ENCODE measurements at regions not wholly inside any gene's neighbourhood (a gene's known extent, or its start where the extent isn't known, plus 50 kb on each side); places are given as distances from the start of the nearest gene placed in this dataset.

DNA sequence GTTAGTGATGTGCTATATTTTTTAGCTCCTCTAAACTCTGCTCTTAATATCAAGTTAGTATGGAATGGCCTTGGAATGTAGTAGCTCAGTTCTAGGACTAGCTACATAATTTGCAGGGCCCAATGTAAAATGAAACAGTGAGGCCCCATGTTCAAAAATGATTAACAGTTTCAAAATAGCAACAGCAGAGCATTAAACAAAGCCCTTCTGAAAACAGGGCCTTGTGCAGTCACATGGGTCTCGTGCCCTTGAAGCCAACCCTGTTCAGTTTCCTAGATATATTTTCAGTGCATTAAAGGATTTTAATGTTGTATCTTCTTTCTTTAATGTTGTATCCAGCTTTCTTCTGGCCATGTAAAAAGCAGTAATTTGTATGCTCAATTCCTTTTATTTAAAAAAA is 82.1 kb downstream of the TASL start:
- TF ChIP-seq, protein P1, sequence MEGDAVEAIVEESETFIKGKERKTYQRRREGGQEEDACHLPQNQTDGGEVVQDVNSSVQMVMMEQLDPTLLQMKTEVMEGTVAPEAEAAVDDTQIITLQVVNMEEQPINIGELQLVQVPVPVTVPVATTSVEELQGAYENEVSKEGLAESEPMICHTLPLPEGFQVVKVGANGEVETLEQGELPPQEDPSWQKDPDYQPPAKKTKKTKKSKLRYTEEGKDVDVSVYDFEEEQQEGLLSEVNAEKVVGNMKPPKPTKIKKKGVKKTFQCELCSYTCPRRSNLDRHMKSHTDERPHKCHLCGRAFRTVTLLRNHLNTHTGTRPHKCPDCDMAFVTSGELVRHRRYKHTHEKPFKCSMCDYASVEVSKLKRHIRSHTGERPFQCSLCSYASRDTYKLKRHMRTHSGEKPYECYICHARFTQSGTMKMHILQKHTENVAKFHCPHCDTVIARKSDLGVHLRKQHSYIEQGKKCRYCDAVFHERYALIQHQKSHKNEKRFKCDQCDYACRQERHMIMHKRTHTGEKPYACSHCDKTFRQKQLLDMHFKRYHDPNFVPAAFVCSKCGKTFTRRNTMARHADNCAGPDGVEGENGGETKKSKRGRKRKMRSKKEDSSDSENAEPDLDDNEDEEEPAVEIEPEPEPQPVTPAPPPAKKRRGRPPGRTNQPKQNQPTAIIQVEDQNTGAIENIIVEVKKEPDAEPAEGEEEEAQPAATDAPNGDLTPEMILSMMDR (IDR thresholded peaks at IDR 0.05; ENCODE audit: insufficient read depth, low read length, poor library complexity, severe bottlenecking): no peak
- TF ChIP-seq EZH2phosphoT487 (conservative IDR thresholded peaks at IDR 0.05; ENCODE audit: low read length): no peak
